LNCAP (cell line): ENCODE measurements at regions not wholly inside any gene's neighbourhood (a gene's known extent, or its start where the extent isn't known, plus 50 kb on each side); places are given as distances from the start of the nearest gene placed in this dataset.

Source experiments
- CTCF ChIP-seq: fragments of 450-650 bp; IDR thresholded peaks from 2 replicates; pipeline ENCODE4 v1.5.1; 2017; ENCODE audit warnings: mild to moderate bottlenecking

GRCh38 chr11:103584720-103585119, 451.7 kb upstream of the DDI1 start:
- no peak for TF ChIP-seq CTCF

GRCh38 chr11:103585401-103585800, 451.0 kb upstream of the DDI1 start:
- no peak for TF ChIP-seq CTCF

- no peak for TF ChIP-seq CTCF
Observed at GRCh38 chr11:103585911-103586310, 450.5 kb upstream of the DDI1 start.

- TF ChIP-seq CTCF = no peak
Observed at GRCh38 chr11:103586756-103587155, 449.7 kb upstream of the DDI1 start.

- TF ChIP-seq CTCF = no peak
Observed at GRCh38 chr11:103587901-103588788, 448.3 kb upstream of the DDI1 start.

GRCh38 chr11:103591554-103591953, 444.9 kb upstream of the DDI1 start:
- TF ChIP-seq CTCF = no peak

- no peak for TF ChIP-seq CTCF
Observed at GRCh38 chr11:103594283-103594682, 442.2 kb upstream of the DDI1 start.
